ENCODE measurements at regions not wholly inside any gene's neighbourhood (a gene's known extent, or its start where the extent isn't known, plus 50 kb on each side); places are given as distances from the start of the nearest gene placed in this dataset.
"Not testable (repeated sequence)": the region's sequence is repeated elsewhere in the genome, so short reads cannot be mapped to it uniquely, and the experiment has no call there.

DNA sequence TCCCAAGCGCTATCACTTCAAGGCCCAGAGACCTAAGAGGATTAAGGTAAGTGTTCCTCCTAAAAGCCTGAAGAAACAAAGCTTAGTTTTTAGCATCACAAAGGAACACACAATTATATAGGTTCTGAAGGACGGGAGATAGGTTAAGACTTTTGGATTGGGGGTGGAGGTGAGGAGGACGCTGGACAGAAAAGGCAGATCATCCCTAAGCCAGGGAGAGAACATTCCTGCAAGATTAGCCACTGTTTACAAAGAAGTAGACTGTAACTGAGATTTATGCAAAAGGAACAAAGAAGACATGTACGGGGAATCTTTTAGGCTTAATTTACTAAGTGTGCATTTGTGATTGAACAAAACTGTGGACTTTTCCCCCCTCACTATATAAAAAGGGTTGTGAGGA is 184.1 kb upstream of the IRX5 start:
- Histone ChIP-seq H3K36me3 (ENCODE audit: control insufficient read depth in 2 of 2, insufficient read depth in 2 of 2, low read length in 2 of 2) (no peaks in the 10 kb centered on the region), H3K27me3 (ENCODE audit: control insufficient read depth in 2 of 2, insufficient read depth in 2 of 2, low read length in 2 of 2) (no peaks in the 10 kb centered on the region), H3K4me1 (ENCODE audit: control insufficient read depth in 2 of 2, insufficient read depth in 2 of 2, low read length in 2 of 2) (no peaks in the 10 kb centered on the region), H3K4me3 (ENCODE audit: low read length in 2 of 2) (no peak overlapping the region), H3K9ac (ENCODE audit: low read depth in 1 of 2, low read length in 2 of 2) (no peak overlapping the region), H3K9me3 (ENCODE audit: control insufficient read depth in 2 of 2, low read length in 2 of 2) (no peaks in the 10 kb centered on the region), H3K27ac (ENCODE audit: low read depth in 2 of 2, low read length in 2 of 2) (no peak overlapping the region)

DNA sequence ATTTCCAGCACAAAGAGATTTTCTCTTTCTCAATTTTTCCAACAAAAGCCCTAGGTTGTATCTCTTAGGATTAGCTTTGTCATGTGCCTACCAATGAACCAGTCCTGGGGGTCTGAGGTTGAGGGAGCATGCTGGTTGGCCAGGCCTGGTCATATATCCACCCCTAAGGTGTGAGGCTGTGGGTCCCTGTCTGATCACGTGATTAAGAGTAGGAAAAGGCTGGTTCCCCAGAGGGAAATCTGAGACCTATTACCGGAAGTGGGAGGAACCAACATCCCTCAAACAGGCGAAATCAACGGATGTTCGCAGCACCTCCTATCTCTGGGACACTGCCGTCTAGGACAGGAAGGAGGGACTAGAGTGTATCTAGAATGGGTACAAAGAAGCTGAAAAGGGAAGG is 185.7 kb upstream of the IRX5 start:
- Histone ChIP-seq H3K27ac (ENCODE audit: low read depth in 2 of 2, low read length in 2 of 2) (no peak overlapping the region), H3K27me3 (ENCODE audit: control insufficient read depth in 2 of 2, insufficient read depth in 2 of 2, low read length in 2 of 2) (no peaks in the 10 kb centered on the region), H3K9ac (ENCODE audit: low read depth in 1 of 2, low read length in 2 of 2) (no peak overlapping the region)

DNA sequence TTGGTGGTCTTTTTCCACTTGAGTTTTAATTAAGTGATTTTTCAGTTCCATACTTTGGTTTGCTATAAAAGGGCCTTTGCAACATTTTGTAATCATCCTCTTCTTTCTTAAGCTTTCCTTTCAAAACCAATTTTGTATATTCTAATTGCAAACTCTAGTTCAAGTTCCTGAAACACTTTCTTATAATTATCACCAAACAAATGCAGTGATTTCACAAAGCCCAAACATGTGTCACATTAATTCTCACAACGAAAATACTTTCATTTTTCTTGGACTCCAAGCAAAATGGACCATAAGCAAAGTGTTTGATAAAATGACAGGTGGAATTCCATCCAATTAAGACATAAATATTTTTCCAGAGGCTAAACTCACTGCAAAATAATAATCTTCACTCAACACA is 188.2 kb upstream of the IRX5 start:
- no peaks in the 10 kb centered on the region for H3K4me1 ChIP-seq (ENCODE audit: control insufficient read depth in 2 of 2, insufficient read depth in 2 of 2, low read length in 2 of 2)
- no peak overlapping the region for H3K9ac ChIP-seq (ENCODE audit: low read depth in 1 of 2, low read length in 2 of 2)
- H3K36me3 ChIP-seq (ENCODE audit: control insufficient read depth in 2 of 2, insufficient read depth in 2 of 2, low read length in 2 of 2), result no peaks in the 10 kb centered on the region
- H3K27ac ChIP-seq (ENCODE audit: low read depth in 2 of 2, low read length in 2 of 2), result no peak overlapping the region
- H3K27me3 ChIP-seq (ENCODE audit: control insufficient read depth in 2 of 2, insufficient read depth in 2 of 2, low read length in 2 of 2), result no peaks in the 10 kb centered on the region
- no peaks in the 10 kb centered on the region for H3K9me3 ChIP-seq (ENCODE audit: control insufficient read depth in 2 of 2, low read length in 2 of 2)
- no peak overlapping the region for H3K4me3 ChIP-seq (ENCODE audit: low read length in 2 of 2)

More for the DNA sequence above, 185.7 kb upstream of the IRX5 start:
- H3K36me3 ChIP-seq (ENCODE audit: control insufficient read depth in 2 of 2, insufficient read depth in 2 of 2, low read length in 2 of 2), result no peaks in the 10 kb centered on the region
- H3K4me3 ChIP-seq (ENCODE audit: low read length in 2 of 2), result no peak overlapping the region
- H3K4me1 ChIP-seq (ENCODE audit: control insufficient read depth in 2 of 2, insufficient read depth in 2 of 2, low read length in 2 of 2), result no peaks in the 10 kb centered on the region
- H3K9me3 ChIP-seq (ENCODE audit: control insufficient read depth in 2 of 2, low read length in 2 of 2), result no peaks in the 10 kb centered on the region

DNA sequence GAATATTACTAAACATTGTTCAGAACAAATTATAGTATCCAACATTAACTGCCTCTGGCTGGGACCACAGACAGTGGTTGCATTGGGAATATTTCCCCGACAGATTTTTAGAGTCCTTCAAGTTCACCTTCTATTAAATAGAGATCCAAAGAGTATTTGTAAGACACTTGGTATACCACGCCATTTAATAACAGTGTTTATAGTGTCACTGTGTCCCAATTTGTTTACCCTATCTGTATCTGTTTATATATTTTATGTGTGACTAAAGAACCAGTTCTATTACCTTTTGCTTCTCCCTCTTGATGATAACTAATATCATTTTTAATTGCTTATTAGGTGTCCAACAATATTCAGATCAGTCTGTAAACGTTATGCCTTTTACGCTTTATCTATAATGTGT is 191.3 kb upstream of the IRX5 start:
- Histone ChIP-seq H3K36me3 (ENCODE audit: control insufficient read depth in 2 of 2, insufficient read depth in 2 of 2, low read length in 2 of 2) (no peaks in the 10 kb centered on the region), H3K4me1 (ENCODE audit: control insufficient read depth in 2 of 2, insufficient read depth in 2 of 2, low read length in 2 of 2) (no peaks in the 10 kb centered on the region), H3K27ac (ENCODE audit: low read depth in 2 of 2, low read length in 2 of 2) (no peak overlapping the region), H3K9me3 (ENCODE audit: control insufficient read depth in 2 of 2, low read length in 2 of 2) (no peaks in the 10 kb centered on the region), H3K27me3 (ENCODE audit: control insufficient read depth in 2 of 2, insufficient read depth in 2 of 2, low read length in 2 of 2) (no peaks in the 10 kb centered on the region), H3K9ac (ENCODE audit: low read depth in 1 of 2, low read length in 2 of 2) (no peak overlapping the region), H3K4me3 (ENCODE audit: low read length in 2 of 2) (no peak overlapping the region)

DNA sequence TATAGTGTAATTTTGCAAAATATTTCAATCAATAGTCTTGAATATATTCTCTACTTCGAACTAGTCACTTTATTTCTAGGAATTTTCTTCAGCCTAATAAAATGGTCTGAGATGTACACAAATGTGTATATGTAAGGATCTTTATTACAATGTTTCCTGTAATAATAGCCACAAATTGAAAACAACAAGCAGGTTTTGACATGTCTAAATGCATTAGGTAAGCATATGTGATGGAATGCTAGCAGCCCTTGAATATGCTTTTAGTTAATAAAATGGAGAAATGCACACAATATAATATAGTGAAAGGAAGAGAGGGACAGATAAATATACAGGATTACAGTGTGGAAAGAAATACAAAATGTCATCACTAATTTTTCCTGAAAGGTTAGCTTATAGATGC is 196.5 kb upstream of the IRX5 start:
- Histone ChIP-seq H3K4me3 (ENCODE audit: low read length in 2 of 2) (no peak overlapping the region), H3K27ac (ENCODE audit: low read depth in 2 of 2, low read length in 2 of 2) (no peak overlapping the region), H3K9ac (ENCODE audit: low read depth in 1 of 2, low read length in 2 of 2) (no peak overlapping the region), H3K9me3 (ENCODE audit: control insufficient read depth in 2 of 2, low read length in 2 of 2) (no peaks in the 10 kb centered on the region), H3K4me1 (ENCODE audit: control insufficient read depth in 2 of 2, insufficient read depth in 2 of 2, low read length in 2 of 2) (no peaks in the 10 kb centered on the region), H3K36me3 (ENCODE audit: control insufficient read depth in 2 of 2, insufficient read depth in 2 of 2, low read length in 2 of 2) (no peaks in the 10 kb centered on the region), H3K27me3 (ENCODE audit: control insufficient read depth in 2 of 2, insufficient read depth in 2 of 2, low read length in 2 of 2) (no peaks in the 10 kb centered on the region)

DNA sequence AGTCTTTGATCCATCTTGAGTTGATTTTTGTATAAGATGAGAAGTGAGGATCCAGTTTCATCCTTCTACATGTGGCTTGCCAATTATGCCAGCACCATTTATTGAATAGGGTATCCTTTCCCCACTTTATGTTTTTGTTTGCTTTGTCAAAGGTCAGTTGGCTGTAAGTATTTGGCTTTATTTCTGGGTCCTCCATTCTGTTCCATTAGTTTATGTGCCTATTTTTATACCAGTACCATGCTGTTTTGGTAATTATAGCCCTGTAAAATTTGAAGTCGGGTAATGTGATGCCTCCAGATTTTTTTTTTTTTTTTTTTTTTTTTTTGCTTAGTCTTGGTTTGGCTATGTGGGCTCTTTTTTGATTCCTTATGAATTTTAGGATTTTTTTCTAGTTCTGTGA is 203.0 kb upstream of the IRX5 start:
- not testable (repeated sequence) for H3K9me3 ChIP-seq (ENCODE audit: control insufficient read depth in 2 of 2, low read length in 2 of 2); H3K27me3 ChIP-seq (ENCODE audit: control insufficient read depth in 2 of 2, insufficient read depth in 2 of 2, low read length in 2 of 2); H3K9ac ChIP-seq (ENCODE audit: low read depth in 1 of 2, low read length in 2 of 2); H3K4me3 ChIP-seq (ENCODE audit: low read length in 2 of 2); H3K27ac ChIP-seq (ENCODE audit: low read depth in 2 of 2, low read length in 2 of 2); H3K4me1 ChIP-seq (ENCODE audit: control insufficient read depth in 2 of 2, insufficient read depth in 2 of 2, low read length in 2 of 2); H3K36me3 ChIP-seq (ENCODE audit: control insufficient read depth in 2 of 2, insufficient read depth in 2 of 2, low read length in 2 of 2)

DNA sequence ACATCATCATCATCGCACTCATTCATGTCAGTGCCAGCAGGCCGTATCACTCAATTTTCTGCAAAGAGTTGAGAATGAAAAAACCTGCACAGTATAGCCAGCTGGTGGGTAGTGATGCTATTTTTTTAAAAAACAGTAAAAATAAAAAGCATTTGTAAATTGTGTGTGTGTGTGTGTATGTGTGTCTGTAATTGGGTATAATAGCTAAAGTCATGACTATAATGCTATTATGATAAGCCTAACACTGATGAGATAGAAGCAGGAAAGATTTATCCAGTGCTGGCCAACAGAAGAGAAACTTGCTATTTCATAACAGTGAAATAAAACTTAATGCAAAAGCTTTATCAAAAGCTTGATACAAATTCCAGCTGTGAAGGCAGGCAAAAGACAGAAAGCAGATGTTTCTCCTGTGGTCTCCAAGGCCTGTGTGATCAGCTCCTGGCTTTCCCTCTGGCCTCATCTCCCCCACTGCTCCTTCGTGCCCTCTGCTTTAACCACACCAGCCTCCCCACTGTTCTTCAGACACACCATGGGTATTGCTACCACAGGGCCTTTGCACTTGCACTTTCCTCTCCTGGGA is 206.2 kb upstream of the IRX5 start:
- Histone ChIP-seq H3K27me3 (ENCODE audit: control insufficient read depth in 2 of 2, insufficient read depth in 2 of 2, low read length in 2 of 2) (no peaks in the 10 kb centered on the region), H3K36me3 (ENCODE audit: control insufficient read depth in 2 of 2, insufficient read depth in 2 of 2, low read length in 2 of 2) (no peaks in the 10 kb centered on the region), H3K4me3 (ENCODE audit: low read length in 2 of 2) (no peak overlapping the region), H3K4me1 (ENCODE audit: control insufficient read depth in 2 of 2, insufficient read depth in 2 of 2, low read length in 2 of 2) (no peaks in the 10 kb centered on the region), H3K9ac (ENCODE audit: low read depth in 1 of 2, low read length in 2 of 2) (no peak overlapping the region), H3K9me3 (ENCODE audit: control insufficient read depth in 2 of 2, low read length in 2 of 2) (no peaks in the 10 kb centered on the region), H3K27ac (ENCODE audit: low read depth in 2 of 2, low read length in 2 of 2) (no peak overlapping the region)

DNA sequence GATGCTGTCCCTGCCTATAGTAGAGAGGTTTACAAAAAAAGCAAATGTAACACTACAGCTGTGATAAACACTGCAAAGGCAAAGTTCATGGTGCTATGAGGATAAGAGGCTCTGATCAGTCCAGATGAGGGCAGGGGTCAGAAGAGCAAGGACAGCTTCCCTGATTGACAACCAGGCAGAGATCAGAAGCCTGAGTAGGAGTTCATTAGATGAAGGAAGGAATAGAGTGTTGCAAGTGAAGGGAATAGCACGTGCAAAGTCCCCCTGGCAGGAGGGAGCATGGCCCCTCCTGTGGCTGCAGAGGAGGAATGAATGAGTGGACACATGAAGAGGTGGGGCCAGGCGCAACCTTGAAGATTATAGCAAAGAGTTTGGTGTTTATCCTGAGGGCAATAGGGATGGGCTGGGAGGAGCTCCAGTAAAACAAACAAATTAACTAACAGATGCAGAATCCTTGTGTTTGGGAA is 208.4 kb upstream of the IRX5 start:
- H3K27ac ChIP-seq (ENCODE audit: low read depth in 2 of 2, low read length in 2 of 2), result no peak overlapping the region
- H3K36me3 ChIP-seq (ENCODE audit: control insufficient read depth in 2 of 2, insufficient read depth in 2 of 2, low read length in 2 of 2), result no peaks in the 10 kb centered on the region
- no peaks in the 10 kb centered on the region for H3K9me3 ChIP-seq (ENCODE audit: control insufficient read depth in 2 of 2, low read length in 2 of 2)
- H3K9ac ChIP-seq (ENCODE audit: low read depth in 1 of 2, low read length in 2 of 2), result no peak overlapping the region
- H3K27me3 ChIP-seq (ENCODE audit: control insufficient read depth in 2 of 2, insufficient read depth in 2 of 2, low read length in 2 of 2), result no peaks in the 10 kb centered on the region
- no peaks in the 10 kb centered on the region for H3K4me1 ChIP-seq (ENCODE audit: control insufficient read depth in 2 of 2, insufficient read depth in 2 of 2, low read length in 2 of 2)
- no peak overlapping the region for H3K4me3 ChIP-seq (ENCODE audit: low read length in 2 of 2)

DNA sequence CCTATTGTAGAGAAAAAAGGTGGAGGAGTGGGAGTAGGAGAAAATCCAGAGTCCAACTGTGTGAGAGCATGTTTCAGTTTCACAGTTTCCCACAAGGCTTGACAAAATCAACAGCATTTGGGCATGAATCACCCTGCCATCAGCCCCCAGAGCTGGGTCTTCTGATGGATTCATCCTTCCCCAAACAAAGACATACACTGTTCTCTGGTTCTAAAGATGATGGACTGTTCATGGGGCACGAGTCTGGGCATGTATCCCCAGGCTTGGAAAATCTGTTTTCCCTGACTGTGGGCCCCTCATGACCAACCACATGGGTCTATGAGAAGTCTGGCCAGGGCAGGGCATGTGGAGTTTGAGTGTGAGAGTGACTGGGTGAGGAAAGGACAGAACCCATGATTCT is 210.4 kb upstream of the IRX5 start:
- H3K9ac ChIP-seq (ENCODE audit: low read depth in 1 of 2, low read length in 2 of 2), result no peak overlapping the region
- H3K4me1 ChIP-seq (ENCODE audit: control insufficient read depth in 2 of 2, insufficient read depth in 2 of 2, low read length in 2 of 2), result no peaks in the 10 kb centered on the region
- no peaks in the 10 kb centered on the region for H3K9me3 ChIP-seq (ENCODE audit: control insufficient read depth in 2 of 2, low read length in 2 of 2)
- H3K27me3 ChIP-seq (ENCODE audit: control insufficient read depth in 2 of 2, insufficient read depth in 2 of 2, low read length in 2 of 2), result no peaks in the 10 kb centered on the region
- no peak overlapping the region for H3K4me3 ChIP-seq (ENCODE audit: low read length in 2 of 2)
- no peaks in the 10 kb centered on the region for H3K36me3 ChIP-seq (ENCODE audit: control insufficient read depth in 2 of 2, insufficient read depth in 2 of 2, low read length in 2 of 2)
- no peak overlapping the region for H3K27ac ChIP-seq (ENCODE audit: low read depth in 2 of 2, low read length in 2 of 2)

DNA sequence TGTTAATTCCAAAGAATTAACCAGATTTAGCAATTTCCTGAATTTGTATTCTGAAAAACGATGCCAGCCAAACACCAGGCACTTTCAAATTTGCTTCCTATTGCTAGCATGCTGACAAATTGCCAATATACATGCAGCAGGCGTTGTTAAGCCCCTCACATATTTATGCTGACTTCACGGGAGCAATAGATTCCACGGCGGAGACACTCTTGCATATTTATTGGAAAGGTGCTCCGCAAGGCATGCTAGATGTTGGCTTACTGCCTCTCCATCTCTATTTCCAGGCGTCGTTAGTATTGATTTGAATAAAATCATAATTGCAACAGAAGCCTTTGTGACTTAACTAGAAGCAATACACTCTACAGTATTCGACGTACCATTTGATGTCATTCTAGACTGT is 211.0 kb upstream of the IRX5 start:
- Histone ChIP-seq H3K9me3 (ENCODE audit: control insufficient read depth in 2 of 2, low read length in 2 of 2) (no peaks in the 10 kb centered on the region), H3K27ac (ENCODE audit: low read depth in 2 of 2, low read length in 2 of 2) (no peak overlapping the region), H3K4me1 (ENCODE audit: control insufficient read depth in 2 of 2, insufficient read depth in 2 of 2, low read length in 2 of 2) (no peaks in the 10 kb centered on the region), H3K27me3 (ENCODE audit: control insufficient read depth in 2 of 2, insufficient read depth in 2 of 2, low read length in 2 of 2) (no peaks in the 10 kb centered on the region), H3K36me3 (ENCODE audit: control insufficient read depth in 2 of 2, insufficient read depth in 2 of 2, low read length in 2 of 2) (no peaks in the 10 kb centered on the region), H3K9ac (ENCODE audit: low read depth in 1 of 2, low read length in 2 of 2) (no peak overlapping the region), H3K4me3 (ENCODE audit: low read length in 2 of 2) (no peak overlapping the region)

DNA sequence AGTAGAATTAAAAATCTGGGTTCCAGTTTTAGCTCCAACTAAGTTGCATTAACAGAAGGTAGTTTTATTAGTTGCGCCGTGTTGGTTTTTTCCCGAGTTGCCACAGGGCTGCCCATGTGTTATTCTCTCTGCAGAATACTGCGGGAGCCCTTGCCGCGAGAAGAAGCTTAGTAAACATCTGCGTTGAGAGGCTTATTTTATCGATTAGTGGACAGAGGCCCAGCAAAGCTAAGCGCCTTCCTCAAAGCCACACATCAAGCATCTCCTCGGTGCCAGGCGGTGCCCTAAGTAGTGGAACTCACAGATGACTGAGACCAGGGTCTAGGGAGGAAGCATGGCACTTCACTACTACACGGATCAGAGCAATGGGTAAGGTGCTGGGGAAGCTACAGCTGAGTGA is 212.3 kb upstream of the IRX5 start:
- H3K36me3 ChIP-seq (ENCODE audit: control insufficient read depth in 2 of 2, insufficient read depth in 2 of 2, low read length in 2 of 2), result no peaks in the 10 kb centered on the region
- H3K27ac ChIP-seq (ENCODE audit: low read depth in 2 of 2, low read length in 2 of 2), result no peak overlapping the region
- H3K4me3 ChIP-seq (ENCODE audit: low read length in 2 of 2), result no peak overlapping the region
- no peaks in the 10 kb centered on the region for H3K4me1 ChIP-seq (ENCODE audit: control insufficient read depth in 2 of 2, insufficient read depth in 2 of 2, low read length in 2 of 2)
- no peaks in the 10 kb centered on the region for H3K9me3 ChIP-seq (ENCODE audit: control insufficient read depth in 2 of 2, low read length in 2 of 2)
- no peaks in the 10 kb centered on the region for H3K27me3 ChIP-seq (ENCODE audit: control insufficient read depth in 2 of 2, insufficient read depth in 2 of 2, low read length in 2 of 2)
- no peak overlapping the region for H3K9ac ChIP-seq (ENCODE audit: low read depth in 1 of 2, low read length in 2 of 2)
